GM18868 (cell line): ENCODE measurements at regions not wholly inside any gene's neighbourhood (a gene's known extent, or its start where the extent isn't known, plus 50 kb on each side); places are given as distances from the start of the nearest gene placed in this dataset.
"Not testable (repeated sequence)": the region's sequence is repeated elsewhere in the genome, so short reads cannot be mapped to it uniquely, and the experiment has no call there.

Experiments
- ATAC-seq: cut with Tn5 transposase; IDR thresholded peaks from one replicate; pipeline ENCODE4 v1.9.1; 2021; ENCODE audit warnings: mild to moderate bottlenecking, moderate library complexity; ENCODE audit not compliant: unreplicated experiment

DNA sequence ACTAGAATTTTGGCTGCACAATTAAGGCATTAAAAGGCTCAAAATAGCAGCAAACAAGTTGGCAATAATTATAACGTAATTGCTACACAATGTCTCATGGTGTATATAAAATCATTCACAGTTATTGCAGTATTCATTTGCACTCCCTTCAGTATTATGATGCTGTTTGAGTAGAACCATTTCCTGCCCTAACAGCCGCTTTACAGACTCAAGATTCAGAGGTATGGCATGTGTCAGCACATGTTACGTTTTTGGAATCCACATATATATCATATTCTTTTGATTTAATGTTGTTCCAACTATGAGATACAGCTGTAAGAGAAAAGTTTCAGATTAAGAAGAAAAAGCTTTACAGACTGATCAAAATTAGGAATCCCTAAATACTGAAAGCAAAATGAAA is 56.3 kb upstream of the NCKAP5 start:
- no peak for ATAC-seq

DNA sequence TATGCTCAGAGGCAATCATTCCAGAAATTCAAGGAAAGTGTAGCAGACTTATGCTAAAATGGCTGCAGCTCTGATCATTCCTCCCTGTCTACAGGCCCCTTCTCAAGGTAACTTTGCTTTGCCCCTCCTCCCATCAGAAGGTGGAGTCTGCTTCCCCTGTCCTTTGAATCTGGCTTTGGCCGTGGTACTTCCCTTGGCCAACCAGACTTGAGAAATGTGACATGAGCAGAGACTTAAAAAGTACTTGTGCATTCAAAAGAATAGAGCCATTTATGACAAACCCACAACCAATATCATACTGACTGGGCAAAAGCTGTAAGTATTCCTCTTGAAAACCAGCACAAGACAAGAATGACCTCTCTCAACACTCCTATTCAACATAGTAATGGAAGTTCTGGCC is 59.5 kb upstream of the NCKAP5 start:
- no peak for ATAC-seq

DNA sequence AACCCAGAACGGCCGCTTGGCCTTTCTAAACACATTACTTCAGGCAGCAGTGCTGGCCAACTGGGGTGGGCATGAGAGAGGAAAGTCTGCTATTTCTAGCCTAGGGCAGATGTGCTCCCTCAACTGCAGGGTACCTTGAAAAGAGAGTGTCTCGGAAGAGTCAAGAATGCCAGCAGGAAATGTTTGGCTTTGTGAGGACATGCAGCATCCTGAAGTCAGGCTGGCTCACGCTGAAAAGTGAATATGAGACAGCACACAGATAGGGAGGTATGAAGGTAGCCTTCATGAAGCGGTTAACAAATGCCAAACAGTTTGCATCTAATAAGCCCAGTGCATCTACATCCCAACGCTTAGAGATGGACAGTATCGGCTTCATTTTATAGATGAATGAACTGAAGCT is 65.0 kb upstream of the NCKAP5 start:
- ATAC-seq = no peak

DNA sequence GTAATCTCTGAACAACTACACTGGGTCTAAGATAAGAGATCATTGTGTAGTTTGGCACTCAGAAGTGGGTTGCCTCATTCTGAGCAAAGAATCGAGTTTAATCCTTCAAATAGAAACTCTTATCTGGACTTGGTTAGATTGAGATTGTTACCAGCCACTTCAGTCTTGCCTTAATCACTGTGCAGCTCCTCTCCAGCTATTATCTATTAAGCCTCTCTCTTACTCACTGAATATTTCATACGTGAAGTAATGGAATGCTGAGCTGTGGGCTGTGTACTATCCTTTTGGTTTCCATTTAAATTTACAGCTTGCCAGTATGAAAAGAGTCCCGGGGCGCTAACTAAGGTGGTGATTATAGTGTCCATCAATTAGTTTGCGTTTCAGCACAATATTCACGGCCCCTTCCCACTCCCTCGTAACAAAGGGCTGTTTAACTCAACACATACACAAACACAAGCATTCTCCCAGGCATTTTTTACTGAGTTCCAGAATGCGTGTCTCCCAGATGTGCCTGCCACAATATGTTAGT is 65.7 kb upstream of the NCKAP5 start:
- ATAC-seq = no peak

DNA sequence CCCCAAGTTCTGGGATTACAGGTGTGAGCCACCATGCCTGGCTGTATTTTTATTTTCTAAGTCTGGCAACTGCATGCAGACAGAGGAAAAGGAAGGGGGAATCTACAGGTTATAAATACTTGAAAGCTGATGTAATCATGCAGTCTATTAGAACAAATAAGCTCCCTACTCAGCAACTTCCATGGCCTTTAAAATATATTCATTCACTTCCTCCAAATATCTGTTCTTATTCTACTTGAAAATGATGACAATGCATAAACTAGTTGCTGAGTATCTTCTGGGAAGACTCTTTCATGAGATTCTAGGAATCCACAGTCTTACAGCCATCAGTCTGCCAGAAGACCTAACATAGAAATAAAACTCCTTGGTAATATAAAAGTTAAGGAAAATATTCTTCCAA is 66.9 kb upstream of the NCKAP5 start:
- ATAC-seq = no peak

DNA sequence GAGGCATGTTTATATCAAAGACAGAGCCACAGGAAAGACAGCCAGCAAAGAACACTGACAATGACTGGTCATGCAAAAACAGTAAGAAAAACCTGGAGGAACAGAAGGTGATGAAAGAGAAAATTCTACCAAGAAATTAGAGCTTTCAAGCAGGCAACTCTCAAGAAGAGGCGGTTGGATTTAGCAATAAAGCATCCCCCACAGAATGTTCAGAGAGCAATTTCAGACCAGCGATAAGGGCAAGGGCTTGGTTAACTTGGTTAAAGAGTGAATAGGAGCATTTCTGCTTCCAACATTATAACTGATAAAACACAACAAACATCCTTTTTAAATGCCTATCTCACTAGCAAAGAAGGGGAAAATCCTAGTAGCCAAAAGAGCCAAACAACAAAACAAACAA is 68.0 kb upstream of the NCKAP5 start:
- no peak for ATAC-seq

DNA sequence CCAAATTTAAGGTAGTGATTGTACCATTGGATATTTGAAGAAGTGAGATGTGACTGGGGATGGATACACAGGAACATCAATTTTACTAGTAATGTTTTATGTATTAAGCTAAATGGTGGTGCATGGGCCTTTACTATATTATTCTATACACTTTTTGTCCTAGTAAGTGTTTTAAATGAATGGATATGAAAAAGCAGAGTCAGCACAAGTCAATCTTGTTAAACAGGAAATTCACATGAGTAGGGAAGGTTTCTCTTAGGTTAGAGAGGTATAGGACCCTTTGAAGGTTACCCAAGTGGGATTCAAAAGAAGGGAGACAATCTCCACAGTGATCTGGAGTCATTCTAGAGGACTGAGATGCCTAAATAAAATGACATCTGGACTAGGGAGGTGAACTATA is 71.8 kb upstream of the NCKAP5 start:
- ATAC-seq = no peak

DNA sequence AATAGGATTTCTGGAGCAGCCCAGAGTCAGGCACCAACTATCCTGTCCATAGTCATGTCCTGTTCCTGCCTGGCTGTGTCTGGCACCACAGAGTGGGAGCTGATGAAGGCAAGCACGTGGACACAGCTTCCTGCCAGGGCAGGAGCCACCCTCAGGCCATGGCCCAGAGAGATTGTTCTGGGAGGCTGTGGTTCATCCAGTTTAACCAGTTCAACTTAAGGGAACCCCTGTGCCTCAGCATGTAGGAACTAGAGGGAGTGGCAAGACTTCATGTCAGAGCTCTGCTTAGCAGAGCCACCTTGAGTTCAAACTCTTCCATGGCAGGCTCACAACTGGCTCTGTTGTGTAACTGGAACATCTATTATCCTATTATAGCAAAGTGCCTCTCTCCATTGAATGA is 73.2 kb upstream of the NCKAP5 start:
- ATAC-seq = no peak

DNA sequence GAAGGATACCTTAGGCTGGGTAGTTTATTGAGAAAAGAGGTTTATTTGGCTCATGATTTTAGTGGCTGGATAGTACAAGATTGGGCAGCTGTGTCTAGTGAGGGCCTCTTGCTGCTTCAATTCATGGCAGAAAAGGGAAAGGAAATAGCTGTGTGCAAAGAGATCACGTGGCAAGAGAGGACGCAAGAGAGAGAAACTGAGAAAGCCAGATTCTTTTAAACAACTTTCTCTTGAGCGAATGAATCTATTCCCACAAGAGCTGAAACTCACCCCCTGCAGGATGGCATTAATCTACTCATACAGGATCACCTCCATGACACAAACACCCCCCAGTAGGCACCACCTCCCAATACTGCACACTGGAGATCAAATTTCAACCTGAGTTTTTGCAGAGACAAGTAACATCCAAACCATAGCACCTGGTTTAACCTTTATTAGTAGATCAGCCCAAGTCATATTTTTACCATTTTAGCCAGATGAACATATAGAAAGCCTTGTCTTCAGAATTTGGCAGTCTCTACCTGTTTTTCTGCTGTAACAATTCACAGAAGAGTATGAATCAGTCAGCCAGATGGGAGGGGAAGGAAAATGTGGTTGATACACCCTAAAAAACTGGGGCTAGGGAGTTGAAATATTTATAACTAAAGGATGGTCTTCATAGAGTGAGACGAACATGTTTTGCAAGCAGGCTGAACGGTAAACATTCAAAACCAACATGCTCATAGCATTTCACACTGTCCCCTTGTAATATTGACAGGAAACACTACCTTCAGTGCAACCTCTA is 73.9 kb upstream of the NCKAP5 start:
- no peak for ATAC-seq

DNA sequence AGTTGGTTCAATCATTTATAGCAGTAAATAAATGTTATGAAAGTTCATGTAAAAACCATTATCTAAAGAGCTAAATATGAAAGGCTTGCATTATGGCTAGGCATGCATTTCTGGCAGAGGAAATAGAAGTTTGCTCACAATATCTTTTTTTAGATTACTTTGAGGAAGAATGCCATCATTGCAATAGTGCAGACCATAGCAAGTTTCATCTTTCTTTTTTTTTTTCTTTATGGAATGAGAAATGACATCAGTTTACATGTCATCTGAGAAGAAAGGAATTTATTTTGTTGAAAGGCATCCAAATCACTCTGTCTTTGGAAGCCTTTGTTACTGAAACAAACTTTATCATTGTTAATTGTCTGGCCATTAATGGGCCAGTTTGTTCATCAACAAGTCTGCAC is 74.5 kb upstream of the NCKAP5 start:
- ATAC-seq = no peak

DNA sequence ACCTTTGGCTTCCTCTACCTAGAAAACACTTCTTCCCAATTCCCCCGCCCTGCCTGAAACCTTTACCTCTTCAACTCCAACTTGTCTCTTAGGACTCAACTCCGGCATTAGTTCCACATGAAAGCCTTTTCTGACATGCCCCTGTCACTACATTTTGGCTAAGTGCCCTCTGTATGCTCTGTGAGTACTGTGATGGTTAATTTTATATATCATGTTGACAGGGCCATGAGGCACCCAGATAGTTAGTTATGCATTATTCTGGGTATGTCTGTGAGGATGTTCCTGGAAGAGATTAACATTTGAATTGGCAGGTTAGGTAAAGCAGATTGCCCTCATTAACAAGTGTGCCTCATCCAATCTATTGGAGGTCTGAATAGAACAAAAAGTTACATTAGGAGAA is 75.6 kb upstream of the NCKAP5 start:
- ATAC-seq = no peak

DNA sequence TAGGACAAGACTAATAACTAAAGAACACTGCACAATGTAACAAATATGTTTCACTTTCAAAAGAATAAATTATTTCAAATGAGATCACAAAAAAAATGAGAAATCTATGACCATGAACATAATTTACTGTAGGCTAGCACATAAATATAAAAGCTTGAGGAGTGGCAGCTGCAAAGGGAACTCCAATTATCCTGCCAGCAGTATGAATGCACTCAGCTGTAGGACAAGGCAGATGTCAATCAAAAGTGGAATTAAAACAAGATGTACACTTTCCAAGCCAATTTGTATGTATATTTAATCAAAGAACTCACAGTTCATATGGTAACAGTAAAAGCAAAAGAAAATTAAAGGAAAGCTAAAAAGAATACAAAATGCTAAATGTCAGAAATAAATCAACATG is 76.6 kb upstream of the NCKAP5 start:
- no peak for ATAC-seq

DNA sequence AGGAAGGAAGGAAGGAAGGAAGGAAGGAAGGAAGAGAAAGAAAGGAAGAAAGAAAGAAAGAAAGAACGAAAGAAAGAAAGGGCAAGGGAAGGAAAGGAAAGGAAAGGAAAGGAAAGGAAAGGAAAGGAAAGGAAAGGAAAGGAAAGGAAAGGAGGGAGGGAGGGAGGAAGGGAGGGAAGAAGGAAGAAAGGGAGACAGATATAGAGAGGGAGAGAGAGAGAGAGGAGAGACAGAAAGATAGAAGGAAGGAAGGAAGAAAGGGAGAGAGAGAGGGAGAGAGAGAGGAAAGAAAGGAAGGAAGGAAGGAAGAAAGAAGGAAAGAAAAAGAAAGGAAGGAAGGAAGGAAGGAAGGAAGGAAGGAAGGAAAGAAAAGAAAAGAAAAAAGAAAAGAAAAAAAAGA is 79.1 kb upstream of the NCKAP5 start:
- not testable (repeated sequence) for ATAC-seq

DNA sequence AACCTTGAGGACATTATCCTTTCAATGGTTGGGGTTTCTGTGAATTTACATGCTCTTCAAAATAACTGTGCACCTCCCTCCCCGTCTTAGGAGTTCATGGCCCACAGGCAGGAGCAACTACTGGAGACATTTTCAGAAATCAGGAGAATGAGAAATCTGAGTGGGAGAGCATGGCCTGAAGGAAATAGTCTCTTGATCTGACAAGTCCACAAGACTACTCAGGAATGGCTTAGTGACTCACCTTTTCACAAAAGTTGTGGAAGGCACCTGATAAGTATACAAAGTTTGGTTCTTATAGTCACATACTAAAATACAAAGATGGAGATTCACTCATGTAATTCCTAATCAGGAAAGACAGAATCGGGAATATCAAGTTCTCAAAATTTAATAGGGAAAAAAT is 83.6 kb upstream of the NCKAP5 start:
- ATAC-seq = no peak

DNA sequence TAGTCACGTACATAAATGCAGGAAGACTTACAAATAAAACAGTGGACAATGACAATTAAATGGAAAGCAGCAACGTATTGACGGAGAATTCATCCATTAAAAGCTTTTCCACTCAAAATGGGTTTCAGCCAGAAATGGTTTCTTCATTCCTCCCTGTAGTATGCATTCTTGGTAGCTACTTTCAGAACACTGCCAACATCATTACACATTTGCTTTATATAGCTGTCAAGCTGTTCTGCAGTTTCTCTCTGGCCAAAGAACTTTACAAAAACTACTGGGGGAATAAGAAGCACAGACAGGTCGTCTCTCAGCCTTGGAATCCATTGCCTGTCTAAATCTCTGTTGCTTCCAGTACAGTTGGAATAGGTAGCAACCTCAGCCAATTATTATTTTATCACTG is 84.1 kb upstream of the NCKAP5 start:
- no peak for ATAC-seq

DNA sequence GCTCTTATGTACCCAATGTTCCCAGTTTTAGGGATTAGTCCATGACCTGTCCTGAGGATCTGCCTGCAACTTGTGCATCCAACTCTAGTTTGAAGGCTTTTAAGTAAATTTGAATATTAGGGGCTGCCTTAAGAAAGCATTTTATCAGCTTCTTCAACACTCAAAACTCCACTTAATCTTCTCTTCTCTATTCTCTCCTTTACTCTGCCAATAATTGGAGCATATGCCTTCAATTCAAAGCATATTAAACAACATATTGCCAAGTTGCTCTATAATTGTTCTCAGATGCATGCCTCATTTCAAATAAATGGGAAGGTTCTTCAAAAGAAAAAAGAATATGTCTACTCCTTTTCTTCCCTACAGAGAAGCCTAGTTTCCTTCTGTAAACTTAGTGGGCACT is 84.8 kb upstream of the NCKAP5 start:
- ATAC-seq = no peak

DNA sequence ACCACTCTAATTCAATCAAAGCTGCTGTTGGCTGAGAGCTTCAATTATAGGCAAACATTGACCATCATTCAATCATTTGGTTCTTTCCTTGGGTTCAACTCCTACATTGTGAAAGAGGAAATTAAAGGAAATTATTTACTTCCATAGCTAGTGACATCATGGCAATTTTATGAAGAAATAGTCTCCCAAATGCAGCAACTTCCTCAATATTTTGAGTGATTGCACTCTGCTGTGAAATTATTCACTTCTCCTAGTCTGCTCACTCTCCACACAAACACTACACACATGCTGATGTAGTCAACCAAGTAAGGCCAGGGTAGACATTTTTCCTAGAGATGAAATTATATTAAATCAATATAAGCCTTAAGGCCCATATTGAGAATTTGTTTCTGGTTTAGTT is 86.7 kb upstream of the NCKAP5 start:
- ATAC-seq = no peak

DNA sequence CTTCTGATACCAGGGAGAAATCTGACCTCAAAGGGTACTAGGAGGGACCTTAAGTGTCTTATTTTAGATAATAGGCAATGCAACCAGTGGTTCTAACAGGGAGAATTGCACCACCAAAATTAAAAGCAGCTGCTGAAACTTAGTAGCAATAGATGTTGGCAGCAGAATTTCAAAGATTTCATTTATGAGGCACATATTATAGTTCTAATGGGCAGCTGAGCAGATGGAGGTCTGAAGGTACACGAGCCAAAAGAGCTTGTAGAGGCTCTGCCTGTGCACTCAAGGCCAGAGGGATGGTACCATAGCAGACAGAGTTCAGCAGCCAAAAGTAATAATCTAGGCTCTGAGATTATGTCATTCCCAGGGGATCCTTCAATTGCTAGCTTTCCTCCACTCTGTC is 87.3 kb upstream of the NCKAP5 start:
- ATAC-seq = no peak

DNA sequence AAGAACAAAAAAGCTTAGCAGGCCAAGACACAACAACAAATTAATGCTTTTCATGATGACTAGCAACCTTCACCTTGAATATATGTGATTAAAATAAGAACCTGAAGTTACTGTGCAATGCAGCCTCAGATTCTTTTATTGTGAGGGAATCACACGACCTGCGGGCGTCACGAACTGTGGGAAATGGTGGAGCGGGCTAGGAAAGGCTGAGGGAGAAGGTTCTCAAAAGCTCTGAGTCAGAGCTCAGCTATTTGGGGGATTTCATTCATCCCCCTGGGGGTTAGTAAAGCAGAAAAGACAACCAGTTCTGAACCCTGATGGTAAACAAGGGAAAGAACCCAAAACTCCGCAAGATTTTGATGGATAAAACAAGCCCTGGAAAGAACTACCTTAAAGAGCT is 89.3 kb upstream of the NCKAP5 start:
- no peak for ATAC-seq

DNA sequence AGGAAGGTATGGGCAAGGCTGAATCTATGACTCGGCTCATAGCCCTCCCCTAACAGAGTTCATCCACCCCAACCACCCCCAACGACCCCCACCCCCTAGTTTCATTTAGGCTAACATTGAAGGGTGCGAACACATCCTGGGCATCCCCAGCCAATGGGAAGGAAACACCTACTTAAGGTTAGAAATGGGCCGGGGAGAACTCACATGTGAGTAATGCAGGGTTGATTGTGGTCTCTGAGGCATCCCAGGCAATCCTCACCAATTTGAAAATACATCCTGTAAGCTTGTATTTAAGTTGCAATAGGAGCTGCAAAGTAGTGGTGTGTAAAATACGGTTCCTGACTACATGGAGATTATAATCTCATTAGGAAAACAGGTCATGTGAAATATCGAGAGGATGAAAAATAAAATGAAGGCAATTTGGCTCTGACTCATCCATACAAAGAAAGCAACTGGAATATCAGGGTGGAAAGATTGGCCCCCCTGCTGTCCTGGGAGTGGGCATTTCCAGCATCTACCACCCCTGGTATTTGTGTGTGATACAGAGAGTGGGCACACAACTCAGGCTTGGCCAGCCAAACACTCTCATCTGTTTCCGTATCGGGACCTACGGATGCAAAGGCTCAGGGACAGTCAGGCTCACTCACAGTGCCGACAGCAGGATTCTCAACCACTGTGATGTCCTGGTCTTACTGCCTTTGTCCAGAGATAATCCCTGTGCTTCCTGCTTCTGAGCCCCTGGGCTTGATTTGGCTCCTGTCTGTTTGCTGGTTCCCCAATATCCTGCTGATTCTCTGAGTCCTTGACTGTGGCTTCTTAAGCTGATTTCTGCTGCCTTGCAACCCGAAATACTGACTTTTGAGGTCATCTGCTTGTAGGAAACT is 90.0 kb upstream of the NCKAP5 start:
- no peak for ATAC-seq

DNA sequence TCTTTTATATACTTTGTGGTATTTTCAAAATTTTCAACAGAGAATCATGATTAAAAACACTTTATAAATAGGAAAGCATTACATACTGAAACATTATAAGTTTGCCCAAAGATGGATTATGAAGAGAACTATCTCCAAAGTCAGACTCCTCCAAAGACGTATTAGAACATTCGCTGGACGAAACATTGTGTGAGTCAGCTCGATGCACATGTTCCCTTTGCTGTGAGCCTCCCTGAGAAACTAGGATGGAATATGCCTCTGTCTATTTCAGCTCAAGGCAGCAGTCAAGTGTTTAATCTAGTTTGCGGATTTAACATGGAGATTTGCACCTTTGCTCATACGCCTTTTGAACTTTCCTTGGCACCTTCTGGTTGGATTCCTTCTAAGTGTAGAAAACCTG is 92.2 kb upstream of the NCKAP5 start:
- no peak for ATAC-seq

DNA sequence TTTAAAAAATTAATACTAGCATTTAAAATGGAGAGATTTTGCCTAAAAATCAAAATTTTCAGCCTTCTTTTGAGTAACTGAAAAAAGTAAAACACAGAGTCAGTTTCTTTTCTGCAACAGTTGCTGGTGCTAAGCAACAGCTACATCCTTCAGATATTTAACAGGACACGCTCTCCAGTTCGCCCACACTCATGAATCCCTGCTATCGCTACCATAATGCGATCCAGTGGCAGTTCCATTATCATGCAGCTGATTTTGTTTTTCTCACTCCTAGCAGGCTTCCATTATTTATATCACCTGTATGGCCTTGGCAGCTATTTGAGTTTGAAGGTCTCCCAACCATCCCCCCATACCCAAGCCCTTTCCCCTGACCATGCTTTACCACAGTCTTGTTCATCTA is 93.1 kb upstream of the NCKAP5 start:
- no peak for ATAC-seq
